ENCODE measurements at regions not wholly inside any gene's neighbourhood (a gene's known extent, or its start where the extent isn't known, plus 50 kb on each side); places are given as distances from the start of the nearest gene placed in this dataset.

DNA sequence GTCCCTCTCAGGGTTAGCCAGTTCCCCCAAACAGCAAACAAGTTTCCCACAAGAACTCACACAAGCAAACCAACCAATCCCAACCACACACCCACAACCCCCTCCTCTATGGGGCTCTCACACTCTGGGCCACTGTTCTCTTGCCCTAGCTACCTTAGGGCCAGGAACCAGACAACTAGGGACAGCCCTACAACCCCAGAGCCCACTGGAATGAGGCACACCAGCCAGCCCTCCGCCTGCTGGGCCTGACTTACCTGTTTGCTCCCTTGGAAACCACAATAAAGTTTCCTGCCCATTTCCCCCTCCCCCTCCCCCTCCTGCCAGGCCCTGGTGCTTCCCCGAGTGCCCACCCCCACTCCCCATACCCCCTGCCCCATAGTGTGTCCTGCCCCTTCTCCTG, 132.6 kb downstream of the WDR11 start:
- DNase-seq: no peak

DNA sequence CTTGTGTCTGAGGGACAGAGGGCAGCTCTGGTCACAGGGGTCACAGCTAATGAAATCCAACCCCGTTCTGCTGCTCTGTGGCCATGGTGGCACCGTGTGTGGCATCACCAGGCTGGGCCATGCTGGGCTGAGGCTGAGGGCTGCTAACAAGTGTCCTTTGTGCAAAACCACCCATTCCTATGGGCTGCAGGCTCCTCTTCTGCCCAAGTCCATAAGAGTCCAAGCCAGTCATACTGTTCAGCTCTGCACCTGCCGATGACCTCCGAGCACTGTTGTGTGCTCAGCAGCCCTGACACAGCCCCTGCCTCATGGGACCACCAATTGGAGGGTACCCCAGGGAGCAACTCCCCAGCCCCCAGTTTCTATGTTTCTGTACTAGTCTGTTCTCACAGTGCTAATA, 133.1 kb downstream of the WDR11 start:
- no peak for DNase-seq

DNA sequence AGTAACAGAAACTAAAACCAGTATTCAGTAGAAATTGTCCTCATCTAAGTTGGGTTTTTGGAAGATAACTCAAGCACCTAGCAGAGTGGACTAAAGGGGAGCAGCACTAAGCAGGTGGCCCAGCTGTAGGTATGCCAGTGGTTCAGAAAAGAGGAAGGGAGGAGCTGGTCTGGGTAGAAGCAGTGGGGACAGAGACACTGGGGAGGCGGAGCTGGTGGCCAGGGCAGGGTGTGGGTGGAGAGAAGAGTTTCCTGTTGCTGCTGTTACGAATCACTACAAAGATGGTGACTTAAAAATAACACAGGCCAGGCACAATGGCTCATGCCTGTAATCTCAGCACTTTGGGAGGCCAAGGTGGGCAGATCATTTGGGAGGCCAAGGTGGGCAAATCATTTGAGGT, 136.2 kb downstream of the WDR11 start:
- DNase-seq: peak in 1 of 2 experiments; percentile 51

DNA sequence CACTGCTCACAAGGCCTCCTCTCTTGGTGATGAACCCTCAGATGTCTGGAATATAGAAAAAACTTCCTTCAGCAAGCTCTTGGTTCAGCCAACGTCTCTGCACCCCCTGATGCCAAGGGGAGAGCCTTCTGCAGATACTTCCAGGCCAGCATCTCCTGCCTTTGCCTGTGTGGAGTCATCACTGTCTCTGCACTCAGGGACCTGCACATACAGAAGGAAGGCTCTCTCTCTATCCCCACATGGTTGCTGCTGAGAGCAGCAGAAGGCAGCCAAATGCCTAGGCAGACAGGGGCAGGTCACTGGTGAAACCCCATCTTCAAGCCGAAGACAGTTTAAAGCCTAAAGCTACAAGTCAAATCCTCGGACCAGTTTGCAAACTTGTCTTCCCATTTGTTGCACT, 137.6 kb downstream of the WDR11 start:
- DNase-seq: no peak

DNA sequence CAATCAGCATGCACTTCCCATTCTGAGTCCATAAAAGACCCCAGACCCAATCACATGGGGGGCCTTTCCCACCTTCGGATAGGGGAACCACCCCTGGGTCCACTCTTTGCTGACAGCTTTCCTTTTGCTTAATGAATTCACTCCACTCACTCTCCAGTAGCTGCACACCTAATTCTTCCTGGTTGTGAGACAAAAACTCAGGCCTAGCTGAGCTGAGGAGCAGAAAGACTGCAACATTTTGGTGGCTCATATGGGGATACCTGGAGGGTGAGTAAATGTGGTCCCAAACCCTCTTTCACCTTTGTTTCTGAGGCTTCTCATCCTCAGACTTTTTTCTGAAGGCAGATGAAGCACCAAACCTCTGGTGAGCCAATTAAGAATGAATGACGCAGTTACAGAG, 138.1 kb downstream of the WDR11 start:
- no peak for DNase-seq

DNA sequence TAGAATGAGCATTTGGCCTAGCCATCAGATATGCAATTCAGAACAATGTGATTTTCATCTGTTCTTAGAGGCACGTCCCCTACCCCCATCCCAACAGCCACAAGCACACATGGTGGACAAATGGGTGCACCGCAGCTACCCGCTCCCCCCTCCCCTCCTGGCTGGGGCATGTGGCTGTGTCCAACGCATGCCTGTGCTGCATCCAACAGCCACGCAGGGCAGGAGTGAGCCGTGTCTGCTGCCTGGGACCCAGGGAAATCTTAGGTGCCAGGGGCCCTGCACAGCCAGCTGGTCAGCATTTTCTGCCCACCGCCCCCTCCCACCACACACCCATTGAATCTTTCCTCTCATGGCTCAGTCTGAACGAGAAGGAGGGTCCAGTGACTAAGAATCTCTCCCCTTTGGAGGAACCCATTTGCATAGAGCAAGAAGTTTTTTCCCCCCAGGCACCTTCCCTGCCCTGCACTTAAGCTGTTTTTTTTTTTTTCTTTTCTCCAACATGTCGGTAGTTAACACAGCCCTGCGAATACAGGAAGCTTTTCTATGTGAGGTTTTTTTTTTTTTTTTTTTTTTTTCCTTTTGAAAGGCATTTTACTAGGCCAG, 138.9 kb downstream of the WDR11 start:
- DNase-seq: no peak

DNA sequence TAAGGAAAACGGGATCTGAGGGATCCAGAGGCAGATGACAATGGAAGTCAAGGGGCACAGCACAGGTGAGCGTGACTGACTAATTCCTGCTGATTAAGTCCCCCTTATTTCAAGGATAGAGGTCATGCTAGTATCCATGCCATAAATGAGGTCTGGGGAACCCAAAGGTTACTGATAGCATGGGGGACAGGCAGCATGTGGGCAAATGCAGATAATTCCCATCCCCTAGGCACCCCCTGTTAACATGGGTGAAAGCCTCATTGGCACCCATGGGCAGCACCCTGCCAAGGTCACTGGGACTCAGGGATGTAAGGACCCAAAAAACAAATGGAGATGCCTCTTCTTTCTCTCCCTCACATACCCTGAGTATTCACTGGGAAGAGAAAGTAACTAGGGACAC, 139.7 kb downstream of the WDR11 start:
- DNase-seq: no peak

DNA sequence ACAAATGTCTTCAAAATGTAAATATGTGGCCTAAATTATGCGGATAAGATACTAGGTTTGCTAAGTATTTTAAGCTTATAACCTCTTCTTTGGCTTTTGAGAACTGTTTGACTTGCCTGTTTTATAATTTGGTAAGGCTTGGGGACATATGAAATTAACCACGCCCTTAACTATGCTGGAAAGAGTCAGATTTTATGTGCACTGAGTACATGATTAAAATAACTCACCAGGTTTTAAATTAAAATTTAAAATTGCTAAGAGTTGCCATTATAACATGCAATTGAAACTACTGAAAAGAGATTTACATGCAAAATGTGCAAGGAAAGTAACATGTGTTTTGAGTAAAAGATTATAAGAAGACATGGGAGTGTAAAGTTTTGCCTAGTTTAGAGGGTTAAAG, 141.9 kb downstream of the WDR11 start:
- no peak for DNase-seq

DNA sequence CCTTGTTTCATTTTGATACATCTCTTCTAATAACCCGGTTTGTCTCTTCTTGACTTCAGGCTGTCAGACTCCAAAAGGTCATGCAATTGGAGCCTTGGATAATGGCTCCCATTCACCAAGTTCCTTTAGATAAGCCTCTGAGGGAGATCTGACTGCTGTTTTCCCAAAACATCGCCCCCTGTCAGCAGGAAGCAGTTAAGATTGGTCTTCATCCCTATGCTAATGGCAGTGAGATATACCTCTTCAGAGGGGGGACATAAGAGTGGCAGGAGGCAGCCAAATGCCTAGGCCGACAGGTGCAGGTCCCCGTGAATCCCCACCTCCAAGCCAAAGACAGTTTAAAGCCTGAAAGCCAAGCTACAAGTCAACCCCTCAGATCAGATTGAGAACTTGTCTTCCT, 144.6 kb downstream of the WDR11 start:
- no peak for DNase-seq

DNA sequence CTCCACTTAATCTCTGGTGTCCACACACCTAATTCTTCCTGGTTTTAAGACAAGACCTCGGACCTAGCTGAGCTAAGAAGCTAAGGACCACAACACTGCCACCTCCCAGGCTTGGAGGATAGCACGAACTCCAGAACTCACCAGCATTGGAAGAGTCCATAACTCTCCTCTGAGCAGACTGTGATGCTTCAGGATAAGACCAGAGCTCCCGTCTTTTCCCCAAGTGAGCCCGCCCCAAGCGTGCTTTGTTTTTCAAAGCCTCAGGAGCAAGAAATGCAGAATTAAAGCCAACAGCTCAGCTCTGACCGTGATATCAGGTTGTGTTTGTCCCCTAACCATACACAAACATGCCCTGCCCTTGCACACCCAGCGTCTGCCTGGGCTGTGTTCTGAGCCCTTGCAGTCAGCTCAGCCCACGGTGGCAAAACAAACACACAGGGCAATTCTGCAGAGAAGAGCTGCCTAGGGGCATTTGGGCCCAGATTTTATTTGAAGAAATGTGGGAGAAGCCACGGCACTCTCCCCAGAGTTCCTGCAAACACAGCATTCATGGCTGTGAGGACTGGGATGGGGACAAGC, 145.4 kb downstream of the WDR11 start:
- DNase-seq: no peak

DNA sequence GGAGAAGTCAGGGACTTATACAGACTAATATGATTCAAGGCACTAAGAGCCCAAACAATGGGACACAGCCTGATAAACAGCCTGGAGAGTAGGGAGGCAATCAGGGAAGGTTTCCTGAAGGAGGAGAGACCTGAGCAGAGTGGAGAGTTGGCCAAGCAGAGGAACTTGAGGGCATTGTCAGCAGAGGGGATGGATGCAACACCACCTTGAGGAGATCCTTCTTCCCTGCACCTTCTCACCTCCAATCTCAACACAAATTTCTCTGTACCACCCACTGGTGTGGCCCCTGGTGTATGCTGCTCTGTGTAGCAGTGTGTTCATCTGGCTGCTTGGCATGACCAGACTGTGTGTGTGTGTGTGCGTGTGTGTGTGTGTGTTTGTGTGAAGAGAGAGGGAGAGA, 146.2 kb downstream of the WDR11 start:
- DNase-seq: no peak

DNA sequence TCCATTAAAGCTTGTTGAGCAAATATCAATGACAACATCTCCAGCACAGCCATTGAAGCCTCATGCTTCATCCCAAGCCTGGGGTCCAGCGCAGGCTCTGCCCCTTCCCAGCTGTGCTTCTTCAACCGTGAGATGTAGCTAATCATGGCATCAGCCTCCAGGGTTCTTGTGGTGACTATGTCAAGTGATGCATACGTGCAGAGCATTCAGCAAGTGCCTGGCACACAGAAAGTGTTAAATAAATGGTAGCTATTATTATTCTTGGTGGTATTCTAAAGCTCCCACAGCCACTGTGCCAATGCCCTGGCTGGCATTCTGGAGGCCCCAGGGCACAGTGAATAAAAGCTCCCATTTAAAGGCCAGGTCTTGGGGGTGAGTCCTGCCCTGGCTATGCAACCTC, 146.6 kb downstream of the WDR11 start:
- DNase-seq: no peak

DNA sequence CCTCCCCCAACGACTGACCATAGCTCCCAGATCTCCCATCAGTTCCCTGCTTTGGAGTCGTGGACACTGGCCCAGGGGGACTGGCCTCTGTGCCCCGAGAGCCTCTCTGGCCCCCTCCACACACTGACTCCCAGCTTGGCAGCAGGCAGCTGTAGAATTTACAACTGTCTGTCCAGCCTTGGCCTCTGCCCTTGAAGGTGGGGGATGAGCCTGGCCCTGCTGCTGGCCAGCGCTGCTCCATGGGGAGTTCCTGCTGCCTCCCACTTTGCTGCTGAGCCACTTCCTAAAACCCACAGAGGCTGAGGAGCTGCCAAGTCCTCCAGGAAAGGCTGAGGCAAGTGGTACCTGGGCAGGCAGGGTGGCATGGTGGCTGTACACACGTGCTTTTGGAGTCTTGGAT, 147.1 kb downstream of the WDR11 start:
- no peak for DNase-seq

DNA sequence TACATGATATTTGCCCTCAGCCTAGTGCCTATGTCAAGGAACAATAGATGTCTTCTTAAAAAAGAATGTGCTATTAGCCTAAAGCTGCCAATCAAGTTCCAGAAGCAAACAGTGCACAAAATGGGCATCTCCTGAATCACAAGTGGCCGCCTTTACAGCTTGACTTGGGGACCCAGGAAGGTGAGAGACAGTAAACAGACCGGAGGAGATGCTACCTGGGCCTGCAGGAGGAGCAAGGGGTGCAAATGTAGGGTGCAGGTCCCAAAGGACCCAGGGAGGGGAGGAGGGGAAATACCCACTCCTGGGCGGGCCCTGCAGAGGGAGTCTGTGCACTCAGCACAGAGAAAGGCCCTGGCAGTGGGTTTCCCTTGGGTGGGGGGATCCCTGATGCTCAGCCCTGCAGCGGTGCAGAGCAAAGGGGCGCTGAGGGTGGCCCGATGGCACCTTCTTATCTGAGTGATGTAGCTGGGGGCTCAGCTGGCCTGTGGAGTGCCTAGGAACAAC, 147.7 kb downstream of the WDR11 start:
- no peak for DNase-seq

DNA sequence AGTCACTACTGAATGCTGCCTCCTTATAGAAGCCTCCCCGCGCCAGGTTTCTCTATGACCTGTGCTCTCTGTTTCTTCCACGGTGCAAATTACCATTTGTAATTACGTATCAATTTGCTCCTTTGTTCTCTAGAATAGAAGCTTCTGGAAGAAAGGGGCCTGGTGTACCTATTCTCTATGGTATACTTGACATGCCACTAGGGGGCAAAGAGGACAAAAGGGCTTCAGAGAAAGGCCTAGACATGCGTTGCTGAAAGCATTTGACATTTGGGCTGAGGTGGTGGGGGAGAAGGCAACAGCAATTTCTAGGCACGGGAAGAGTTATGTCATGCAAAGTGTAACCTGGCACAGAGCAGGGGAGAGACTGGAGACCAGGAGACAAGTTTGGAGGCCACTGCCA, 148.7 kb downstream of the WDR11 start:
- DNase-seq: no peak

DNA sequence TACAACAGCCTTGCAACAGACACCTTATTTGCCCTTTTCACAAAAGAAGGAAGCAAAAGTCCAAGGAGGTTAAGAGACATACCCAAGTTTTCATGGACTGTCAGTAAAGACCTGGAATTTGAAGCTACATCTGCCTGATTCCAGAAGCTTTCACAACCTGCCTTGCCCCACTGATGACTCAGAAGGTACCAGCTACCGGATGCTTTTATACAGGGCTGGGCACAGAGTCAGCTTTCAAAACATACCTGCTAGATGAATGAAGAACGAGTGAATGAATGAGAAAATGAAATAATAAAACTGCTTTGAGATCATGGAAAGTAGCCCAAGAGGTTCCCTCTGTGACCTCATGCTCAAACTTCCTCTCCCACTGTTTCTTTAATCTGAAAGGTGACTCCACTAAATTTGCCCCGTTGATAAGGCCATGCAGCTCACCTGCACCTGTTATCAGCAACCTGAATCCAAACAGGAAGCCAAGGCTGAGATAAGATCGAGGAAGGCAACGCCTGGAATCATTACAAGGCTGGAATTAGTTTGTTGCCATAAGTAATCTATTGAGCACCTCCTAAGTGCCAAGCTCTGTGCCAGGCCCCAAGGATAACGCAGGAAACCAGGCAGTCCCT, 151.5 kb downstream of the WDR11 start:
- DNase-seq: no peak

DNA sequence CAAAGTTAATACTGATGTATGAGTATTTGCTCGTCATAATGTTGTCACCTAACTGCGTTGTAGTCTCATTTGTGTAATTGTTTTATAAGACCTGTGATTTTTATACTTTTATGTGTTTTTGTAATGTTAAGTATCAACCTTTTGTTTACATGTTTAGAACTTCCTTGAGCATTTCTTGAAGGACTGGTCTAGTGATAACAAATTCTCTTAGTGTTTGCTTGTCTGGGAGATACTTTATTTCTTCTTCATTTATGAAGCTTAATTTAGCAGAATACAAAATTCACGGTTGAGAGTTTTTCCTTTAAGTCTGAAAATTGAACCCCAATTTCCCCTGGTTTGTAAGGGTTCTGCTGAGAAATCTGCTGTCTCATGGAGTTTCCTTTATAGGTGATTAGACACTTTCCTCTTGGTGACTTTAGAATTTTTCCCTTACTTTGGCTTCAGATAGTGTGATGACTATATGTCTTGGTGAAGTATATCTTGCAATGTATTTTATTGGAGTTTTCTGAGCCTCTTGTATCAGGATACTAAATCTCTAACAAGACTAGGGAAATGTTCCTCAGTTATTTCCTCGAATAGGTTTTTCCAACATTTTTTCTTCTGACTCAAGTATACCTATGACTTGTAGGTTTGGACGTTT, 154.9 kb downstream of the WDR11 start:
- DNase-seq: no peak

DNA sequence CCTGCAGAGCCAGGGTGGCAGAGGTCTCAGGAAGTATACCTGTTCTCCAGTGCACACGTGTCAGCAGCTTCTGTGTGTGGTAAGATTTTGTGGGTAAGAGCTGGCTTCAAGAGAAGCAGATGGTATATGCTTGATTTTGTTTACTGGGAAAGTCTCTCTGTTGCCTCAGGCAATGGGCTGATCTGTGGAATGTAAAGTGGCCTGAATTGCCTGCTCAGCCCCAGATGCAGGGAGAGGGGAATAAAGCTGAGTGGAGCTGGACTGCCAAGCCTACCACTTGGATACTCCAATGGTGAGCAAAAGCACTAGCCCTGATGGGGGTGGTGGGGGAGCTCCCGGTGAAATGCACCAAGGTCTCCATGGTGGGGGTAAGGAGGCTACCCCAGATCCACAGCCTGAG, 156.1 kb downstream of the WDR11 start:
- DNase-seq: no peak

DNA sequence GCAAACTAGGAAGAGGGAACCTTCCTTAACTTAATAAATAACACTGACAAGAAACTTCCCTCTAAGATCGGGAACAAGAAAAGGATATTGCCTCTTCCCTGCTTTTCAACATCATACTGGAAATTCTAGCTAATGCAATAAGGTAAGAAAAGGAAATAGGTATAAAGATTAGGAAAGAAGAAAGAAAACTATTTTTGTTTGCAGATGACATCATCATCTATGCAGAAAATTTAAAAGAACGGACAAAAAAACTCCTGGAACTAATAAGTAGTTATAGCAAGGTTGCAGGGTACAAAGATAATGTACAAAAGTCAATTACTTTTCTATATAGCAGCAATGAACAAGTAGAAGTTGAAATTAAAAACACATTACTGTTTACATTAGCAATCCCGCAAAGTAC, 164.8 kb downstream of the WDR11 start:
- no peak for DNase-seq

DNA sequence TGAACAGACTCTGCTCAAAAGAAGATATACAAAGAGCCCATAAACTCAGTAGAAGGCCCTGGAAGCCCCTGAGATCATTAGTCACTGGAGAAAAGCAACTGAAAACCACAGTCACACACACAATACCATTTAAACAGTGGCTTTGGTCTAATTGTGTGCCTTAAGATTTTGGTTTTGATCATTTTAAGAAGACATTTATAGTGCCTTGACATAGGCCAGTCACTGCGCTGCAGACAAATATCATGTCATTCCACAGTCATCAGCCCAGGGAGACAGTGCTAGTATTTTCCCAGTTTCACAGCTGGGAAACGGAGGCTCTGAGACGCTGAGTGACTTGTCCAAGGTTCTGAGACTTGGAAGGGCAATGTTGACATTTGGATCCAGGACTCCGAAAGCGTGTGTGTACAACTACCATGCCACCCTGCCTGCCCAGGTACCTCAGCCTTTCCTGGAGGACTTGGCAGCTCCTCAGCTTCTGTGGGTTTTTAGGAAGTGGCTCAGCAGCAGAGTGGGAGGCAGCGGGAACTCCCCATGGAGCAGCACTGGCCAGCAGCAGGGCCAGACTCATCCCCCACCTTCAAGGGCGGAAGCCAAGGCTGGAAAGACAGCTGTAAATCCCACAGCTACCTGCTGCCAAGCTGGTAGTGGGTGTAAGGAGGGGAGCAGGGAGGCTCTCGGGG, 173.9 kb downstream of the WDR11 start:
- DNase-seq: no peak

DNA sequence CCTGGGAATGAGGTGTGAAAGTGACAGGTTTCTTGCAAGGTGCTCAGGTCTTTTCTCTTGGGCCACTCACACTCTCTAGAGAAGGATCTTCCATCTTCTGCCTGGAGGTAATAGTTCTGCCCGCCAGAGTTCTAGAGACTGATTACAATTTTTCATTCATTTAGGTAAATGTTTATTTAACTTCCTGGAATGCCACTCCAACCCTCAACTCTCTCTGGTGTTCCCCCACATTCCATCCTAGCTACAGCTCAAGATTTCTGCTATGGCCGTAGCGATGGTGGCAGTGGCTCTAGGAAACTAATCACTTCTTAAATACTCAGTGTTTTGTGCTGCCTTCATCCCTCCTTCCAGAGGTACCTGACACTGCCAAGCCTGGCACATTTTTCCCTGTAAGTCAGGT, 174.6 kb downstream of the WDR11 start:
- no peak for DNase-seq

DNA sequence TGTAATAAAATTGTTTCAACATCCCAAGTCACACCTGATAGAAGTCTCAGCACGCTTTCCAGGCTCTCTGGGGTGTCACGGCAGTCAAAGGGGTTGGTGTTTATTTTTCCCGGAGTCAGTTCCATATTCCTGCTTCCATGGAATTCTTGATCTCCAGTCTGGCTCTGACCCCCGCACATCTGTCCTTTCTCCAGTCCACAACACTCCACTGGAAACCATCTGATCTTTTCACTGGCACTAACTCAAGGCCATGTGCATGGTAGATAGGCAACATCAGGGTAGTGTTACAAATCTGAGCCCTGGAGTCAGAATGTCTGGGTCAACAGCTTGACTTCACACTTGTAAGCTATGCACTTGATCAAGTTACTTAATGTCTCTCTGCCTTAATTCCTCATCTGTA, 176.2 kb downstream of the WDR11 start:
- peak; percentile 61 to 88 for DNase-seq

DNA sequence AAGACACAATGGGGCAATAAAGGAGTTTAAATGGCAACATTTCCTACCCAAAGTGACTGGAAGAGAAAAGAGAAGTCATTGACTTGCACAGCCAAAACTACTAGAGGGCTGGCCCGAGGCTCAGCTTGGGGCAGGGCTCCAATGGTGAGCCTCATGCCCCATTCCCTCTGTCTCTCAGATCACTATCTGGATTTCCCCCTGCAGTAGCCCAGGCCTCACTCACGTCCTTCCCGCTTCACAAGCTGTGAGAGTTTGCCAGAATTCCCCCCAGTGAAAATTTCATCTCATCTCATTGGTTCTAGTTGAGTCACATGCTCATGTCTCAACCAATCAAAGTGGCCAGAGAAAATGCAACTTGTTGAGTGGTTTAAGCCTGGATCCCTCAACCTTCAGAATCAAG, 181.3 kb downstream of the WDR11 start:
- DNase-seq: no peak

DNA sequence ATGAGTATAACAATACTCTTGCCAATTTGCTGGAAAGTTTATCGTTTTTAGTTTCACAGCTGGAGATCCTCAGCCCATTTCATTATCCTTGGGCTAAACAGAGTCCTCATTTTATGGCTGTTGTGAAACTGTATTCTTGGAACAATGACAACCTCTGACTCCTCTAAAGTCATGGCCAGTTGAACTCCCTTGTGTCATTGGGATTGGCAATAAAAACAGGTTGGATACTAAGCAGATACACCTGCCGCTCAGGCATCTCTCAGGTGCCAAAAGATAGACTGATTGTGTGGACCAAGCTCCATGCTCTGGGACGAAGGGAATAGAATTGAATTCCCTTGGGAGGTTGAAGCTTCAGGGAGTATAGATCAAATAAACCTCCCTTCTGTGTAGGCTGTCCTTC, 182.2 kb downstream of the WDR11 start:
- DNase-seq: no peak

Data from NCI-H524 (cell line).